ENCODE measurements at regions not wholly inside any gene's neighbourhood (a gene's known extent, or its start where the extent isn't known, plus 50 kb on each side); places are given as distances from the start of the nearest gene placed in this dataset.

DNA sequence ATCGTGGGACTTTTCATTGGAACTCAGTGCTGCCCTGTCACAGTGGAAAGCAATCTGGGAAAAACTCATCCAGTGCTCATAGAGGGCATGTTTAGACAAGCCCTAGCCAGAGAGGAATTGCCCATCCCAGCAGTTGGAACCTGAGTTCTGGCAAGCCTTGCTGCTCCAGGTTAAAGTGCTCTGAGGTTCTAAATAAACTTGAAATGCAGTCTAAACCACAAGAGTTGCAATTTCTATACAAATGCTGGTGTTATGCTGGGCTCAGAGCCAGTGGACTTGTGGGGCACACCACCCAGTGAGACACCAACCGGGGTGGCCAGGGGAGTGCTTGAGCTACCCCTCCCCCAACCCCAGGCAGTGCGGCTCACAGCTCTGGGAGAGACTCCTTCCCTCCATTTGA is 142.8 kb upstream of the PPP1R2C start:
- TF ChIP-seq, protein P1, sequence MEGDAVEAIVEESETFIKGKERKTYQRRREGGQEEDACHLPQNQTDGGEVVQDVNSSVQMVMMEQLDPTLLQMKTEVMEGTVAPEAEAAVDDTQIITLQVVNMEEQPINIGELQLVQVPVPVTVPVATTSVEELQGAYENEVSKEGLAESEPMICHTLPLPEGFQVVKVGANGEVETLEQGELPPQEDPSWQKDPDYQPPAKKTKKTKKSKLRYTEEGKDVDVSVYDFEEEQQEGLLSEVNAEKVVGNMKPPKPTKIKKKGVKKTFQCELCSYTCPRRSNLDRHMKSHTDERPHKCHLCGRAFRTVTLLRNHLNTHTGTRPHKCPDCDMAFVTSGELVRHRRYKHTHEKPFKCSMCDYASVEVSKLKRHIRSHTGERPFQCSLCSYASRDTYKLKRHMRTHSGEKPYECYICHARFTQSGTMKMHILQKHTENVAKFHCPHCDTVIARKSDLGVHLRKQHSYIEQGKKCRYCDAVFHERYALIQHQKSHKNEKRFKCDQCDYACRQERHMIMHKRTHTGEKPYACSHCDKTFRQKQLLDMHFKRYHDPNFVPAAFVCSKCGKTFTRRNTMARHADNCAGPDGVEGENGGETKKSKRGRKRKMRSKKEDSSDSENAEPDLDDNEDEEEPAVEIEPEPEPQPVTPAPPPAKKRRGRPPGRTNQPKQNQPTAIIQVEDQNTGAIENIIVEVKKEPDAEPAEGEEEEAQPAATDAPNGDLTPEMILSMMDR (IDR thresholded peaks at IDR 0.05; ENCODE audit: low read depth, low read length), result no peak
- DNase-seq (ENCODE audit: low read depth in 2 of 2), result no peak
- no peak overlapping the region for H3K4me3 ChIP-seq (replicated peaks in 1 of 2; ENCODE audit: low read depth in 2 of 2, low read length in 2 of 2)

DNA sequence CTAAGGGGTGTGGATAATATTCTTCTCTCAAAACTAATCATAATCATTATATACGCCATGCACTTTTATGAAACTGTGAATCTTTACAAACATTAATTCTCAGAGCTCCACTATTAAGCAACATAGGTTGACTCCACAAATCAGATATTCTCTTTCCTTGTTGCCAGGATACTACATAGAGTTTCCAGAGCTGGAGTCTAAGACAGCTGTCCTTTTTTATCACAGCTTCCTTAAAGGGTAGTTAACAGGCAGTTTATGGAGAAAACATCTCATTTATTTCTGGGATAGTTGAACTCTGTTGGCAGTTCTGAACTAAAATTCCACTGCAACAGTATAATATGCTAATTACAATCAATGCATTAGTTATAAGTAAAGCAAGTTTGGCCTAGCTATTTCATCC is 152.1 kb upstream of the PPP1R2C start:
- TF ChIP-seq, protein P1 (IDR thresholded peaks at IDR 0.05; ENCODE audit: low read depth, low read length), result no peak
- H3K4me3 ChIP-seq (replicated peaks in 1 of 2; ENCODE audit: low read depth in 2 of 2, low read length in 2 of 2), result no peak overlapping the region
- DNase-seq (ENCODE audit: low read depth in 2 of 2), result no peak

DNA sequence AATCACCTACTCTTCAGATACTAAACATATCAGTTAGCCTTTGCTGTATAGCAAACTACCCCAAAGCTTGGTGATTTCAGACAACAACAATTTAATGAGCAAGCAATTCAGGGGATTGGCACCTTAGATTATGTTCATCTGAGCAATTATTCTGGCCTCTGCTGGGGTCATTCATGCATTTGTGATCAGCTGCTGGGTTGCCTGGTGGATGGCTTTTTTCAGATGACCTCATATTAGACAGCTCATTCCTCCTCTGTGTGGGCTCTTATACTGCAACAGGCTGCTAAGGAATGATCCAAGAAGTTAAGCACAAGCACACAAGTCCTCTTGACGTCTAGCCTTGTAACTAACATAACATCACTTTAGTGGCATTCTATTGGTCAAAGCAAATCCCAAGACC is 153.0 kb upstream of the PPP1R2C start:
- H3K4me3 ChIP-seq (replicated peaks in 1 of 2; ENCODE audit: low read depth in 2 of 2, low read length in 2 of 2), result no peak overlapping the region
- no peak for DNase-seq (ENCODE audit: low read depth in 2 of 2)
- TF ChIP-seq, protein P1 (IDR thresholded peaks at IDR 0.05; ENCODE audit: low read depth, low read length), result no peak

DNA sequence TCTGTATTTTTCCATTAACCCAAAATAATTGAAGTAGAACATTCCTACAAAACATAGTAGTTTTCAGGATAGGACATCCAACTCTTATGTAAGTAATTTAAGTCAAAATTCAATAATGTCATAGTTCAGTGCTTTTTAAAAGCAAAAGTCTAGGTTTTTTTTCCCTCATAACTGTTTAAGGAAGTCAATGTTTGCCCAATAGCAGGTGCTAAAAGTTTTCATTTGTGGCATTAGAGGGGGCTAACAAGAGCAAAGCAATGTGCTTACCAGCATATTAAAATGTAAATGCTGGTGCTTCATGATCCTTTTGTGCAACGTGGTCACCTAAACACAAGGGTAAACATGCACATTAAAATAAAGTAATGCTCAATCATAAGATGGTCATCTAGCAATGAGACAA is 155.2 kb upstream of the PPP1R2C start:
- no peak for DNase-seq (ENCODE audit: low read depth in 2 of 2)
- TF ChIP-seq, protein P1 (IDR thresholded peaks at IDR 0.05; ENCODE audit: low read depth, low read length), result no peak

DNA sequence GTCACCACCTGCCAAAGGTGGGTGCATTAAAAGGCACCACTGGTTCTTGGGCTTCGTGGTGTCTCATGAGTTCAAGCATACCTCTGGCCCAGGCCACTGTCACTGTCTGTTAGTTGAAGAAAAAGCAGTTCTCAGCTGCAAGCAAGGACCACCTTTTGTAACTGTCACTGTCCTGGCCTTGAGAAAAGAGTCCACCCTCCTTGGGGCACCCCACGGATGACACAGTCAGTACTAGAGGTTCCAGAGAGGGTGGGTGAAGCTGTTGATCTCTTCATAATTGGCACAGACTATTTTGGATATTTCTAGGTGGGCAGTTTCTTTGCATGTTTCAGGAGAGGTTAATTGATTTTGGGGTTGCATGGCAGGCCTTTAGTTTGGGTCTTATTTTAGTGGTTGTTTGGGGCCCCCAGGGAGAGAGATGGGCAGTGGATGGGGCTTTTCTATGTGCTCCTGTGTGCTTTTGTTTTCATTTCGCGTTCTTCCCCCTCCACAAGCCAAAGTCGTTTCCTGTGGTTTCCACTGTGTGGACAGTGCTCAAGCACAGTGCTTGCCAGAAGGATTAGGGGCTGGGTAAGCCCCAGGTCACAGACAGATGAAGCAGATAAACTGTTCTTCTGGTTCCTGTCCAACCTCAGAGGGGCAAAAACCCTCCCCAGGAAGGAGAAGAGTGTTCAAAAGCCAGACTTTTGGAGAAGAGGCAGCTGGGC is 156.2 kb upstream of the PPP1R2C start:
- DNase-seq (ENCODE audit: low read depth in 2 of 2), result no peak
- H3K4me3 ChIP-seq (replicated peaks in 1 of 2; ENCODE audit: low read depth in 2 of 2, low read length in 2 of 2), result no peak overlapping the region

More for the DNA sequence above, 155.2 kb upstream of the PPP1R2C start:
- H3K4me3 ChIP-seq (replicated peaks in 1 of 2; ENCODE audit: low read depth in 2 of 2, low read length in 2 of 2), result no peak overlapping the region

DNA sequence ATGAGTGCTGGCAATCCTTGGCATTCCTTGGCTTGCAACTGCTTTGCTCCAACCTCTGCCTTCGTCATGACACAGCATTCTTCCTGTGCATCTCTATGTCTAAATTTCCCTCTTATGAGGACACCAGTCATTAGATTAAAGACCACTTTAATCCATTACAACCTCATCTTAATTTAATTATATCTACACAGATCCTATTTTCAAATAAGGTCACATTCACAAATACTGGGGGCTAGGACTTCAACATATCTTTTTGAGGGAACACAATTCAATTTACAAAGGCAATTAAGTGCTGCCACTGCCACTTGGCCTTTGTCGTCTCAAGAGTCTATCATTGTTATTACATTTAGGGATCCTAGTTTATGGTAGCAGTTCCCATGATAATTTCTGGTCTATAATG is 163.7 kb upstream of the PPP1R2C start:
- DNase-seq (ENCODE audit: low read depth in 2 of 2), result no peak
- no peak overlapping the region for H3K4me3 ChIP-seq (replicated peaks in 1 of 2; ENCODE audit: low read depth in 2 of 2, low read length in 2 of 2)
- TF ChIP-seq, protein P1 (IDR thresholded peaks at IDR 0.05; ENCODE audit: low read depth, low read length), result no peak

More for the DNA sequence above, 156.2 kb upstream of the PPP1R2C start:
- TF ChIP-seq, protein P1 (IDR thresholded peaks at IDR 0.05; ENCODE audit: low read depth, low read length), result no peak

Measured in cardiac fibroblast (primary cell).